Esophagus squamous epithelium (tissue), 4 donors: ENCODE measurements at regions not wholly inside any gene's neighbourhood (a gene's known extent, or its start where the extent isn't known, plus 50 kb on each side); places are given as distances from the start of the nearest gene placed in this dataset.

ENCODE experiments used
- CTCF ChIP-seq, 6 experiments: fragments of 450-650 bp in 4 of 6; fragments of 200-600 bp in 2 of 6; sonication (generic) in 2 of 6; IDR thresholded peaks; one replicate each; pipeline ENCODE4 v1.5.1; 2016 to 2019; ENCODE audit warnings: antibody characterized with exemption in 6 of 6, mild to moderate bottlenecking in 4 of 6, moderate library complexity in 4 of 6
- POLR2A ChIP-seq, 4 donors: fragments of 450-650 bp; IDR thresholded peaks; one replicate each; pipeline ENCODE4 v1.6.1; 2017; ENCODE audit warnings: antibody characterized with exemption in 4 of 4, mild to moderate bottlenecking in 4 of 4, moderate library complexity in 3 of 4

- no peak for TF ChIP-seq POLR2A (IDR thresholded peaks at IDR 0.05)
- no peak for TF ChIP-seq CTCF (IDR thresholded peaks at IDR 0.05)
These were observed 97.7 kb upstream of the IER5L start for GRCh38 chr9:129275626-129276247.
